ENCODE measurements at regions not wholly inside any gene's neighbourhood (a gene's known extent, or its start where the extent isn't known, plus 50 kb on each side); places are given as distances from the start of the nearest gene placed in this dataset.

- no peaks in the 10 kb centered on the region for H3K36me3 ChIP-seq
- DNase-seq (no peak), ATAC-seq (no peak)
- 29 to 63% (median 58%) methylated on average over 2 of the region's 2 CpGs for WGBS, 4 donors
- no peaks in the 10 kb centered on the region for H3K4me1 ChIP-seq
- intact Hi-C loops (cut with DNase I) = no loop called here
- H3K27ac ChIP-seq = no peak overlapping the region
- no peaks in the 10 kb centered on the region for H3K9me3 ChIP-seq
- TF ChIP-seq CTCF (IDR thresholded peaks at IDR 0.05) = no peak
- TF ChIP-seq POLR2A (IDR thresholded peaks at IDR 0.05) = no peak
- no peak overlapping the region for H3K4me3 ChIP-seq
- H3K27me3 ChIP-seq = no peaks in the 10 kb centered on the region
These were observed 635.6 kb downstream of the TRAM1L1 start for GRCh38 chr4:116449764-116450163.

- intact Hi-C loops (cut with DNase I) = no loop called here
- H3K9me3 ChIP-seq = peaks cover 0 to 5% (median 0%) of the 10 kb centered on the region in 12 donors
- H3K27me3 ChIP-seq = no peaks in the 10 kb centered on the region
- H3K4me1 ChIP-seq = no peaks in the 10 kb centered on the region
- H3K36me3 ChIP-seq = no peaks in the 10 kb centered on the region
- DNase-seq = no peak
- no peak overlapping the region for H3K27ac ChIP-seq
- no peak overlapping the region for H3K4me3 ChIP-seq
- TF ChIP-seq CTCF (IDR thresholded peaks at IDR 0.05) (no peak), POLR2A (IDR thresholded peaks at IDR 0.05) (no peak)
- no peak for ATAC-seq
These were observed 641.3 kb downstream of the TRAM1L1 start for GRCh38 chr4:116444117-116444516.

GRCh38 chr4:116438981-116439729 is 646.2 kb downstream of the TRAM1L1 start:
- Histone ChIP-seq H3K9me3 (peaks cover 0 to 5% (median 0%) of the 10 kb centered on the region in 12 donors), H3K36me3 (no peaks in the 10 kb centered on the region), H3K4me3 (no peak overlapping the region), H3K27me3 (no peaks in the 10 kb centered on the region), H3K27ac (no peak overlapping the region), H3K4me1 (no peaks in the 10 kb centered on the region)
- no peak for ATAC-seq
- no peak for TF ChIP-seq CTCF (IDR thresholded peaks at IDR 0.05)
- no peak for TF ChIP-seq POLR2A (IDR thresholded peaks at IDR 0.05)
- no peak for DNase-seq
- 61 to 73% (median 68%) methylated on average over 1 of the region's 1 CpG for WGBS, 4 donors
- intact Hi-C loops (cut with DNase I) = no loop called here

GRCh38 chr4:116438417-116438816 is 647.0 kb downstream of the TRAM1L1 start:
- no peaks in the 10 kb centered on the region for H3K27me3 ChIP-seq
- no peaks in the 10 kb centered on the region for H3K36me3 ChIP-seq
- no peak overlapping the region for H3K4me3 ChIP-seq
- no peak for ATAC-seq
- 16 to 24% (median 17%) methylated on average over 2 of the region's 2 CpGs for WGBS, 4 donors
- H3K9me3 ChIP-seq = peaks cover 0 to 5% (median 0%) of the 10 kb centered on the region in 12 donors
- no peak overlapping the region for H3K27ac ChIP-seq
- intact Hi-C loops (cut with DNase I) = no loop called here
- no peaks in the 10 kb centered on the region for H3K4me1 ChIP-seq
- no peak for DNase-seq
- TF ChIP-seq CTCF (IDR thresholded peaks at IDR 0.05) = no peak
- TF ChIP-seq POLR2A (IDR thresholded peaks at IDR 0.05) = no peak

Data from heart left ventricle (tissue), 16 donors.